ENCODE measurements at regions not wholly inside any gene's neighbourhood (a gene's known extent, or its start where the extent isn't known, plus 50 kb on each side); places are given as distances from the start of the nearest gene placed in this dataset.
A peak's percentile ranks its signal among the peaks of the same experiment; 100 is the strongest.

DNA sequence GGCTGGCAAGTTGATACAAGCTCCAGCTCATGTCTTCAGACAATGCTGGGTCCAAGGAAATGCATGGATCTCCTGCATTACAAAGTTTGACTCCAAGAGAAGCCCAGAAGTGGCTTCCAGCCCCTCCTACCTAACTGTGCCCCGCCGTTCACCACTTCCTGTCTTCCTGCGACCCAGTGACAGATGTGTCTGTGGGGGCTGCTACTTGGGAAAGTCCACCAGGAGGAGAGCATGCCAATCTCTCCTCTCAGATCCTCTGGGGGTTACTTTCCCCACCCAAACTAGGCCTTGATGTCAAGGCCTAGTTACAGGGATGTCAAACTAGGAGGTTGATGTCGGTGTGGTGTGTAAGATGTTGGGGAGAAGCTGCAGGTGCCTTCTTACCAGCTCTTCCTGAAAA, 133.6 kb upstream of the RASGRP1 start:
- no peak overlapping the region for H3K4me3 ChIP-seq (ENCODE audit: low read depth, low read length)
- TF ChIP-seq, protein P1, sequence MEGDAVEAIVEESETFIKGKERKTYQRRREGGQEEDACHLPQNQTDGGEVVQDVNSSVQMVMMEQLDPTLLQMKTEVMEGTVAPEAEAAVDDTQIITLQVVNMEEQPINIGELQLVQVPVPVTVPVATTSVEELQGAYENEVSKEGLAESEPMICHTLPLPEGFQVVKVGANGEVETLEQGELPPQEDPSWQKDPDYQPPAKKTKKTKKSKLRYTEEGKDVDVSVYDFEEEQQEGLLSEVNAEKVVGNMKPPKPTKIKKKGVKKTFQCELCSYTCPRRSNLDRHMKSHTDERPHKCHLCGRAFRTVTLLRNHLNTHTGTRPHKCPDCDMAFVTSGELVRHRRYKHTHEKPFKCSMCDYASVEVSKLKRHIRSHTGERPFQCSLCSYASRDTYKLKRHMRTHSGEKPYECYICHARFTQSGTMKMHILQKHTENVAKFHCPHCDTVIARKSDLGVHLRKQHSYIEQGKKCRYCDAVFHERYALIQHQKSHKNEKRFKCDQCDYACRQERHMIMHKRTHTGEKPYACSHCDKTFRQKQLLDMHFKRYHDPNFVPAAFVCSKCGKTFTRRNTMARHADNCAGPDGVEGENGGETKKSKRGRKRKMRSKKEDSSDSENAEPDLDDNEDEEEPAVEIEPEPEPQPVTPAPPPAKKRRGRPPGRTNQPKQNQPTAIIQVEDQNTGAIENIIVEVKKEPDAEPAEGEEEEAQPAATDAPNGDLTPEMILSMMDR (IDR thresholded peaks at IDR 0.05; ENCODE audit: low read depth, low read length): no peak

DNA sequence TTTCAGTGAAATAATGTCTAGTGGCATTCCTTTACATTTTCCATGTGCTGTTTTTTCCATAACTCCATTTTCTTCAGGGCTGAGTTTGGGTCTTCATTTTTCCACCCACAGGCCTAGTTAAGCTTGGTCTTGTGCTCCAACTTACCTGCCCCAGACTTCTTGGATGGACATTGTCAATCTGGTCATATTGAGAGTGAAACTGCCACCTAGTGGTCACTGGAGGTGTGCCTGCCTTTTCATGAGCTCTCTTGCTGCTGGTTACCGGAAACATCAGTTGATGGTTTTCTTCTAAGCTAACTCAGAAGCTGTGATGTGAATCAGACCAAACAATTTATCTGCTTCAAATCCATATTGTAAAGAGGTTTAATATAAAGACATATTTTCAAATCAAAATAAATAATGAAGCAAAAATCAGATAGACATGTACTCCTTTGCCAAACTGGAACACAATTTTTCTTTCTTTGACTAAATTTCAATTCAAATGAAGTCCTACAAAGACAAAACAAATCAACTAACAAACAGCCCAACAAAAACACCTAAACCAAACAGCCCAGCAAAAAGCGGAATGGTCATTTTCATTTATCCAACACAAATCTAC, 135.1 kb upstream of the RASGRP1 start:
- H3K4me3 ChIP-seq (ENCODE audit: low read depth, low read length): no peak overlapping the region
- TF ChIP-seq, protein P1 (IDR thresholded peaks at IDR 0.05; ENCODE audit: low read depth, low read length): peak; percentile 92

DNA sequence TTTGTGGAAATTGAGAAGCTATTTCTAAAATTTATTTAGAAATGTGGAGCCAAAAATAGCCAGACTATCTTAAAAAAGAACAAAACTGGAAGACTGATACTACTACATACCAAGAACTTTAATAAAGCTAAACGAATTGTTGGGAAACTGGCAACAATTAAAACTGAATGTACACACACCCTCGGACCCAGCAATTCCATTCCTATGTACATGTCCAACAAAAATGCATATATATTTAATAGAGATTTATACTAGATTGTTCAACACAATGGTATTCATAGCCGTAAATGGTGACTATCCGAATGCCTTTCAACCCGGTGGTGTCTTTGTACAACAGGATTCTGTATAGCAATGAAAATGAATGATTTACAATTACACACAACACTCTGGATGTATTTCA, 136.5 kb upstream of the RASGRP1 start:
- TF ChIP-seq, protein P1 (IDR thresholded peaks at IDR 0.05; ENCODE audit: low read depth, low read length): no peak
- H3K4me3 ChIP-seq (ENCODE audit: low read depth, low read length): no peak overlapping the region

DNA sequence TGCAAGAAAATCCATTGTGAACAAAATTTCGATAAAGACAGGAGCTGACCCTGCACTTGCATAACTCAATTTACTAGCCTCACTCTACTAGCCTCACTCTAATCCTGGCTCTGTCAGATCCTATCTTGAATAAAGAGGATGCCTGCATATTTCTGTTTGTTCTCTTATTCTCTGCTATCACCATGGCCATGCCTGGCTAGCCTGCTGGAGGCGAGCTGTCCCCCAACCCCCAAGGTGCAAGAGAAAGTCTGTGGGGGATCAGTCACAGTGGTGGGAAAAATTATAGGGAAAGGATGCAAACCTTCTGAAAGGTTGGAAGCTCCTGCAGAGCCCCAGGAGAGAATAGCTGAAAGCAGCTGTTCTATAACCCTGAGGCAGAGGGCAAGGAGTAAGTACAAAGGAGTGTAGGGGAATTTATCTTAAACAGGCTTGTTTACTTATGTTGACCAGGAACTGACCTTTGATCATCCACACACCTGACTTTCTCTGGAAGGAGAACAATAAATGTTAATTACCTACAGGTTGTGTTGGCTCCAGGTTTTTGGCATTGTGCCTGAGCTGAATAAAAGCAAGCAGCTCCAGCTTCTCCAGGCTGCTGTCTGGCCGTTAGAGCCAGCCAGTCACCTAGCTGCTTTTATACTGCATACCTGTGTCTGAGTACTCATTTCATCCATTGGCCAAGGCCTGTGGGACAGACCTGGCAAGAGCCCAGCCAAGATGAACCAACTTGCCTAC, 137.7 kb upstream of the RASGRP1 start:
- no peak overlapping the region for H3K4me3 ChIP-seq (ENCODE audit: low read depth, low read length)
- TF ChIP-seq, protein P1 (IDR thresholded peaks at IDR 0.05; ENCODE audit: low read depth, low read length): no peak

DNA sequence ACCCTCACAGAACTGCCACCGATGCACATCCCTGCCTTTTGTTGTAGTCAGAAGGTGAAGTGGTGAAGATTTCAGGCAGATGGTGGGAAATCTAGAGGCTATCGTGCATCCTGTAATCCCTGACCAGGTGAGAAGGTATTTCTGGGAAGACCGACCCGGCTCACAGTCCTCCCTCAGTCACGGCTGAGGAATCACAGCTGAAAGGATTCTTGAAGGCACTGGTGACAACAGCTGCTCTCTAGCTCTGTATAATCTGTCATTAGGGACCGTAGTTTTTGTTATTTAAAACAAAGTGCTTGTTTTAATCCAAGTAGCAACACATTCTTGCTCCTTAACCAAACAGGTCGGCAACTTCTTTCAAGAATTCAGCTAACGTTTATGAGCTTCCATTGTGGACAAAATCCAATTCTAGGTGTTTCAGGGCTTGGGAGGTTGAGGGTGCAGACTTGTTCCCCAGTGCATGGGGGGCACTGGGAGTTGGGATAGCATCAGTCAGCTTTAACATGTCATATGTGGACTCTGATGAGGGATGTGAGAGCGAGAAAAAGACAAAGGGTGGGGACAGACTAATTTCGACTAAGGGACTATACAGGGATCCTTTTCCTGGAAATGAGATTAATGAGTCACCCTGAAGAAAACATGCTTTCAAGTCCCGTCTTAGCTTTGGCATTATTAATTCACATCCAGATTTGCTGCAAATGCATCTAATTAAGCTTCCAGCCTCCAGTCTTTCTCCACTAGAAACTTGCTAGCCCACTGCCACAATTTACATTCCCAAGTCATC, 141.0 kb upstream of the RASGRP1 start:
- TF ChIP-seq, protein P1 (IDR thresholded peaks at IDR 0.05; ENCODE audit: low read depth, low read length): no peak

DNA sequence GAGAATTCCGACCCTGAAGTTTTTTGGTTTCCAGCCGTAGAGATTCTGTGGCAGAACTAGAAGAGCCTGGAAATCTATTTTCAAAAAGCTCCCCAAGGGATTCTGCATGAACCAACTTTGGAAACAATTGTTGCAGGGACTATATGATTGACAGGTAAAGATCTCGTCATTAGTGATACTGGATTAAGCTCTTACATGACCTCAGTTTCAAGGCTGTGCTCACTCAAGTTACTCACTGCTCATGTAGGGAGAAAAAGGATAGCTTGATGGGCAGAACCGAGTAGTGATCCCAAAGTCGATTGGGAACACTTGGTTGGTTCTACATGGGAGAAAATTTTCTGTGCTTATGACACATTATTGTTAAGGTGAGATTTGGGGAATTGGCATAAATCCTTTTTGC, 142.3 kb upstream of the RASGRP1 start:
- TF ChIP-seq, protein P1 (IDR thresholded peaks at IDR 0.05; ENCODE audit: low read depth, low read length): no peak
- no peak overlapping the region for H3K4me3 ChIP-seq (ENCODE audit: low read depth, low read length)

More for the DNA sequence above, 141.0 kb upstream of the RASGRP1 start:
- no peak overlapping the region for H3K4me3 ChIP-seq (ENCODE audit: low read depth, low read length)

Data from WI38 (cell line).